ENCODE measurements at regions not wholly inside any gene's neighbourhood (a gene's known extent, or its start where the extent isn't known, plus 50 kb on each side); places are given as distances from the start of the nearest gene placed in this dataset.

GRCh38 chr9:115183436-115183835 is 65.5 kb upstream of the TNC start:
- TF ChIP-seq CTCF (IDR thresholded peaks at IDR 0.05) (no peak), ZFX (IDR thresholded peaks at IDR 0.05; ENCODE audit: borderline replicate concordance) (no peak)

Data from 22Rv1 (cell line).